ENCODE measurements at regions not wholly inside any gene's neighbourhood (a gene's known extent, or its start where the extent isn't known, plus 50 kb on each side); places are given as distances from the start of the nearest gene placed in this dataset.

DNA sequence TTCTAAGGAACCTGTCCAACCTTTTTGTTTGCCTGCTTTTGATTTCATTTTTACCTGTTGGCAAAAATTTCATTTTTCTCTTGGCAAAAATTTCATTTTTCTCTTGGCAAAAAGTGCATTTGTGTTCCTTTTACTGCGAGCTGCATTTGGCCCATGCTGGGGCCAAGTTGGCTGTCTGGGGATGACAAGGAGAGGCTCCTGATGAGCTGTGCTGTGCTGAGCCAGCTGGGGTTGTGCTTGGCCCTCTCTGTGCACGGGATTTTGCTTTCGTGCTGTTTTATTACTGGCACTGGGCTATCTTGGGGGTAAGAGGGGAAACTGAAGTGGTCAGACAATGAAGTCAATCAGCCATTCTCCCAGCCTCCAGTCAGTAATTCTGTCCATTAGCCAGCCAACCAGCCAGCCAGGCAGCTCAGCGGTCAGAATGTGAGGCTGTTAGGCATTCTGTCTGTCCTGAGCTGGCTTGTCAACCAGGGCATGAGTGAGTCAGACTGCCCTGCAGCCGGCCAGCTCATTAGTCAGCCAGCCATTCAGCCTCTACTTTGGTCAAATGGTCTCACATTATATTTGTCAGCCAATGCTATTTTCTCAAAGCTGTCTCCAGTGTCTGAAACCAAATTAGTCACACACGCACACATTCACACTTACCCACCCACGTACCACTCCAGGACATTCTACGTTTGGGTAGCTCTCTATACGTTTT is 56.9 kb upstream of the PRPS1 start:
- TF ChIP-seq, protein P1, sequence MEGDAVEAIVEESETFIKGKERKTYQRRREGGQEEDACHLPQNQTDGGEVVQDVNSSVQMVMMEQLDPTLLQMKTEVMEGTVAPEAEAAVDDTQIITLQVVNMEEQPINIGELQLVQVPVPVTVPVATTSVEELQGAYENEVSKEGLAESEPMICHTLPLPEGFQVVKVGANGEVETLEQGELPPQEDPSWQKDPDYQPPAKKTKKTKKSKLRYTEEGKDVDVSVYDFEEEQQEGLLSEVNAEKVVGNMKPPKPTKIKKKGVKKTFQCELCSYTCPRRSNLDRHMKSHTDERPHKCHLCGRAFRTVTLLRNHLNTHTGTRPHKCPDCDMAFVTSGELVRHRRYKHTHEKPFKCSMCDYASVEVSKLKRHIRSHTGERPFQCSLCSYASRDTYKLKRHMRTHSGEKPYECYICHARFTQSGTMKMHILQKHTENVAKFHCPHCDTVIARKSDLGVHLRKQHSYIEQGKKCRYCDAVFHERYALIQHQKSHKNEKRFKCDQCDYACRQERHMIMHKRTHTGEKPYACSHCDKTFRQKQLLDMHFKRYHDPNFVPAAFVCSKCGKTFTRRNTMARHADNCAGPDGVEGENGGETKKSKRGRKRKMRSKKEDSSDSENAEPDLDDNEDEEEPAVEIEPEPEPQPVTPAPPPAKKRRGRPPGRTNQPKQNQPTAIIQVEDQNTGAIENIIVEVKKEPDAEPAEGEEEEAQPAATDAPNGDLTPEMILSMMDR (IDR thresholded peaks at IDR 0.05; ENCODE audit: borderline replicate concordance): no peak
- intact Hi-C loops (cut with micrococcal nuclease): no loop called here
- Histone ChIP-seq H3K36me3 (no peaks in the 10 kb centered on the region), H3K27me3 (ENCODE audit: low read depth) (no peaks in the 10 kb centered on the region), H3K4me3 (no peak overlapping the region), H3K4me1 (no peaks in the 10 kb centered on the region), H3K9me3 (replicated peaks) (no peaks in the 10 kb centered on the region), H3K27ac (replicated peaks) (no peak overlapping the region)
- DNase-seq: no peak

DNA sequence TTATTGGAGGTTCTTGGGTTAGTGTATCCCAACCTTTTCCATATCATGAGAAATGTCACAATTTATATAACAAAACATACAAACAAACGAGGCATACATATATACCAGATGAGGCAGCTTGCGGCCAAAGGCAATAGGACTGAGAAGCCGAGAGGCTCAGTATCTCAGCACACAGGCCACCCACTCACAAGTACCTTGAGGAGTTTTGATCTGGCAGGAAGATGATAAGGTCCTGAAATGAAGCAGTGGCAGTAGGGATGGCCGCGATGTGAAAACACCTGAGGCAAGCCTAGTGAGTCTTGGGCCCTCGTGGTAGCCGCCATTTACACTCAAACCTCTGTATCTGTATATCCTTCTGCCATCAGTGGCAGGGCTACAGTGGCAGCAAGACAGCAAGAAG is 55.3 kb upstream of the PRPS1 start:
- no peaks in the 10 kb centered on the region for H3K27me3 ChIP-seq (ENCODE audit: low read depth)
- no peak for DNase-seq
- intact Hi-C loops (cut with micrococcal nuclease): no loop called here
- H3K9me3 ChIP-seq (replicated peaks): no peaks in the 10 kb centered on the region
- no peak overlapping the region for H3K4me3 ChIP-seq
- H3K4me1 ChIP-seq: no peaks in the 10 kb centered on the region
- TF ChIP-seq, protein P1 (IDR thresholded peaks at IDR 0.05; ENCODE audit: borderline replicate concordance): no peak
- H3K36me3 ChIP-seq: no peaks in the 10 kb centered on the region
- no peak overlapping the region for H3K27ac ChIP-seq (replicated peaks)

DNA sequence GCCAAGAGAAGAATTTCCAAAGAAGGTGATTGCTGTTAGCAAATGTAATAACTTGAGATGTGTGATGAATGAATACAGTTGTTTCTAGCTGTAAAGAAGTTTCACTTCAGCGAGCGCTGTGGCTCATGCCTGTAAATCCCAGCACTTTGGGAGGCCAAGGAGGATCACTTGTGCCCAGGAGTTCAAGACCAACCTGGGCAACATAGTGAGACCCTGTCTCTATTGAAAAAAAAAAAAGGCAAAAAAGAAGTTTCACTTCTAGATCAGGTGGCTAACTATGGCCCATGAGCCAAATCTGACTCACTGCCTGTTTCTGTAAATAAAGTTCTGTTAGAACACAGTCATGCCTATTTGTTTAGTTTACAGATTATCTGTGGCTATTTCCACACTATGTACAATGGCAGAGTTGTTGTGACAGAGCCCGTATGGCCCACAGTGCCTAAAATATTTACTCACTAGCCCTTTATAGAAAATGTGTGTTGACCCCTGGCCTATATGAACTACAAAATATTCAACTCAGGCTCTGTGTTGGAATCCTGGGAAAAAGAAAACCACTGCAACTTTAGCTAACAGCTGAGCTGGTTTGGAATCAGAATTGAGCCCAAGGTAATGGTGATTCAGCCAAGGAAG is 54.1 kb upstream of the PRPS1 start:
- no peak overlapping the region for H3K4me3 ChIP-seq
- no peaks in the 10 kb centered on the region for H3K27me3 ChIP-seq (ENCODE audit: low read depth)
- no peaks in the 10 kb centered on the region for H3K36me3 ChIP-seq
- no peaks in the 10 kb centered on the region for H3K4me1 ChIP-seq
- TF ChIP-seq, protein P1 (IDR thresholded peaks at IDR 0.05; ENCODE audit: borderline replicate concordance): no peak
- no peak overlapping the region for H3K27ac ChIP-seq (replicated peaks)
- H3K9me3 ChIP-seq (replicated peaks): no peaks in the 10 kb centered on the region
- DNase-seq: no peak
- intact Hi-C loops (cut with micrococcal nuclease): no loop called here

GRCh38 chrX:107574711-107575110 is 53.6 kb upstream of the PRPS1 start:
- TF ChIP-seq, protein P1 (IDR thresholded peaks at IDR 0.05; ENCODE audit: borderline replicate concordance): no peak
- intact Hi-C loops (cut with micrococcal nuclease): no loop called here
- H3K9me3 ChIP-seq (replicated peaks): no peaks in the 10 kb centered on the region
- no peak overlapping the region for H3K4me3 ChIP-seq
- no peaks in the 10 kb centered on the region for H3K4me1 ChIP-seq
- DNase-seq: no peak
- no peaks in the 10 kb centered on the region for H3K36me3 ChIP-seq
- H3K27me3 ChIP-seq (ENCODE audit: low read depth): no peaks in the 10 kb centered on the region
- no peak overlapping the region for H3K27ac ChIP-seq (replicated peaks)

DNA sequence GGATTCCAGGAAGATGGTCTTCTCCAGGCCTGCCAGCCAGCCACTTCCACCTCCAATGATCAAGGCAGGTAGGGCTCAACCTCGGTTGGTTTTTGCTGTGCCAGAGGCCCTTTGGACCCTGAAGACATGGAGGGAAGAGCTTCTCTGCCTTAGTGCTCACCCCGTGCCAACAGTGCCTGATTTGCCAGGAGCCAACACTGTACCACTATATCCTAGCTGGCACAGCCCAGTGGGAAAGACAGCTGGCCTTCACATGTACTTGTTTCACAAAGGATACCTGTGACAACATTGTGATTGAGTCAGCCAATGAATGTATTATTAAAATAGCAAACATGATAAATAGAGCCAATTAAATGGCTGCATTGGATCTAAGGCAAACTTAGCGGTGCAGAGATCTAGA is 51.9 kb upstream of the PRPS1 start:
- Histone ChIP-seq H3K27me3 (ENCODE audit: low read depth) (no peaks in the 10 kb centered on the region), H3K9me3 (replicated peaks) (no peaks in the 10 kb centered on the region), H3K27ac (replicated peaks) (no peak overlapping the region), H3K4me1 (no peaks in the 10 kb centered on the region), H3K36me3 (no peaks in the 10 kb centered on the region), H3K4me3 (no peak overlapping the region)
- intact Hi-C loops (cut with micrococcal nuclease): no loop called here
- TF ChIP-seq, protein P1 (IDR thresholded peaks at IDR 0.05; ENCODE audit: borderline replicate concordance): no peak
- no peak for DNase-seq
